Glomerular visceral epithelial cell (primary cell): ENCODE measurements at regions not wholly inside any gene's neighbourhood (a gene's known extent, or its start where the extent isn't known, plus 50 kb on each side); places are given as distances from the start of the nearest gene placed in this dataset.
"Not testable (repeated sequence)": the region's sequence is repeated elsewhere in the genome, so short reads cannot be mapped to it uniquely, and the experiment has no call there.

Experiments
- DNase-seq: peaks from one replicate; pipeline ENCODE4 v3.0.0-alpha.2; 2016; ENCODE audit errors: extremely low spot score

GRCh38 chr6:51302431-51302830, 483.8 kb downstream of the TFAP2B start:
- no peak for DNase-seq

DNA sequence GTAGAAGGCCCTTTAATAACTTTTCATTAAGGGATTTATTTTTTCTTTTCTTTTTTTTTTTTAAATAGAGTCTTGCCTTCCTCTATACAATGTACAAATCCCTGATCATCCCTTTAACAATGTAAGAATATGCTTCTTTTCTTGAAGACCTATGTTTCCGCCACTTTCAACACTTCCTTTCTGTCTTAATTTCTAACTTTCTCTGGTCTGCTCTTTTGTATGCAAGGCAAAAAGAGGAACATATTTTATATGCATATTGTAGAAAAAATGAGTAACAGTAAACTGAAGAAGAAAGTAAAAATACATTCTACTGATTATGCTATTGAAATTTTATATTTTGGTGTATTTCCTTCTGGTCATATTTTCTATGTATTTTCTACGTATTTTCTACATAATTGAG, 484.7 kb downstream of the TFAP2B start:
- DNase-seq, result no peak

DNA sequence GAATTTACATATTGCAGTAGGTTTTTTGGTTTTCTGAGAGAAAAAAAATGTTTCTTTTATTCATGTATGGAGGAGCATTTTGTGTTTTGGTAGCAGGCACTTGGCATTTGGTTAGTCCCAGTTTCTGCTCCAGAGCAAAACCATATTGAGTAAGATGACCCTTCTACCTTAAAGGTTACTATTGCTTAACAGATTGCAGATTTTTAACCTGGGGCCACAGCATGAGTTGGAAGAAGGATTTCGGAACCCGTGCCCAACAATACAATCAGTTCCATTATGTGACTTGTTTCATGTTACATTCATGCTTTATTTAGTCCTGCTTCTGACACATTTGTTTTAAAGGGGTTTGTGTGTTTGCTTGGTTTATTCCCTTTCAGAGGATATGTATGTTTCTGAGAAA, 496.3 kb downstream of the TFAP2B start:
- DNase-seq, result no peak

DNA sequence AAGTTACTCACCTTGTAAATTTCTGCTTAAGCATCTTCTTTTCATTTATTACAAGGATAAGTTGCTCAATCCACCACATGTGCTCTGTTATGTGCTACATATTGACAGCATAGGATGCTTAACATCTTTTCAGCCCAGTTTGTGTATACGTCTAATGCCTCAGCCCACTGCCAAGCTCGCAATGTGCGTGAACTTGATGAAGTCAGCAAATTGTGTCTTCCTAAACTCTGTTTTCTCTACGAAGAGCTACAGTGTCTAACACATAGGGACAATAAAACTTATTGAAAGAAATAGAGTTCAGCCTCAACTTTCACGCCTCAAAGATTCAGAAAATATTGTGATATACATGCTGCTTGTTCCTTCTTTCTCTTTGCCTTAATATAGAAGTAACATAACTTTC, 500.0 kb downstream of the TFAP2B start:
- no peak for DNase-seq

GRCh38 chr6:51321477-51321876, 502.8 kb downstream of the TFAP2B start:
- not testable (repeated sequence) for DNase-seq

GRCh38 chr6:51322505-51322904, 503.8 kb downstream of the TFAP2B start:
- no peak for DNase-seq

GRCh38 chr6:51323056-51323455, 504.4 kb downstream of the TFAP2B start:
- no peak for DNase-seq

- no peak for DNase-seq
These were observed 512.3 kb downstream of the TFAP2B start for GRCh38 chr6:51330971-51331370.

DNA sequence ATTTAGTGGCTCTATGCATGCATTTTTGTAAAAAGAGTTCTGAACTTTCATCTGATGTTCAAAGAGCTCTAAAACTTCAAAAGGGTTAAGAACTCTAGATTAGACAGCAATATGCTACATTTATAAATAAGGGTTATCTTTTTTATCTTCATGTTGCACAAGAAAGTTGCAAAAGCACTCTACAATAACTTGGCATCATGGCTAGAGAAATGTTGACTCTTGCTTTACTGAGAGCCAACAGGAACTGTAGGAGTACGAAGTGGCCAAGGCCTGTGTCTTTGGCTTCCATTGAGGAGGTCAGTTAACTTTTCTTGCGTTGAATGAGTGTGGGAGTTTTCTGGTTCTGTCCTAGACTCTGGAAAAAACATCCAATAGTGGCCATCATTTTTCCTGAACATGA, 516.9 kb downstream of the TFAP2B start:
- DNase-seq, result no peak

DNA sequence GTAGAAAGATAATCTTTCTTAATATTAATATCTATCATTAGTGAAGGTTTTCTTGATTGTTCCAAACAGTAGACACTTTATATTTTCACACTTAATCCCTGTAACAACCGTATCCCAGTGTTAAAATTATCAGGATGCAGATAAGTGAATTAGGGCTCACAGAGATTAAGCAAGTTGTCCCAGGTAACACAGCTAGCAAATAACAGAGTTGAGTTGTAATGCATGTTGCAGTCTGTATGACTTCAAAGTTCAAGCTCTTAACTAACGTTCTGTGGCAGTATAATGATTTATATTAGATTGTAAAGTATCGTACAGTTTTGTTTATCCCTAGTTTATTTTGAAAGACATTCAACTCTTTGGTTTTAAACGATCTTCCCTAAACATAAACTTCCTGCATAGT, 517.5 kb downstream of the TFAP2B start:
- no peak for DNase-seq

- no peak for DNase-seq
These were observed 518.6 kb downstream of the TFAP2B start for GRCh38 chr6:51337277-51337676.

DNA sequence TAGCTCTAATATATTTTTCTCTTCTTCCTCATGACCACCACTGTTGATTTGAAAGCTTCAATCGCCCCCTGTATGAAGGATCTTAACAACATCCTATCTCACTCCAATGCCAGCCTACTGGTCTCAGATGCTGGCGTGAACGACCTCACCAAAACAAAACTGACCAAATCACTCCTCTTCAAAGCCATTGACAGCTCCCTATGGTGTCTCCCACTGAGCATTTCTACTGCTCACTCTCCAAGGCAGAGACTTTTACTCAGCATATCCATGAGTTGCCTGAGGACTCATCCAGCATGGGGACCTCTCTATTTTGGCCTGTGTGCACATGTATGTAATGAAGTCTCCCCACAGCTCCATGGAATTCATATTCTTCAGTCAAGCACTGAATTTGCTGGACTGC, 520.4 kb downstream of the TFAP2B start:
- no peak for DNase-seq

DNA sequence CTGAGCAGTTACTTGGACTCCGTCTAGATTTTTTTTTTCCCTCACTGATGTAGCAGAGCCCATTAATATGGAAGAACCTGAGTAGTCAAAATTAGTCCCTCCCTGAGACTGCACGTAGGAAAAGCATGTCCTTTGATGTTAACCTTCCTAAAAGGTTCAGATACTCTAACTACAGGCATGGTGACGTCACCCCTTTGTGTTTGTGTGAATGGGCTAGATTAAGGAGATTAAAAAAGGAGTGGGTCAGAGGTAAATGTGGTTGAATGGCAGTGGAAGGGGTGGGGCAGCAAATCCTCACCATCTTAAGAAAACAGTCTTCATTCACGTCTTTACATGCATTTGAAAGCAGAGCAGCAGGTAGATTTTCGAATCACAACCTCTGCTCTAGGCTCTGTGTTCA, 521.1 kb downstream of the TFAP2B start:
- no peak for DNase-seq

GRCh38 chr6:51342393-51342792, 523.7 kb downstream of the TFAP2B start:
- DNase-seq, result no peak

GRCh38 chr6:51349857-51350256, 531.2 kb downstream of the TFAP2B start:
- DNase-seq, result no peak

GRCh38 chr6:51350308-51350904, 531.7 kb downstream of the TFAP2B start:
- no peak for DNase-seq

DNA sequence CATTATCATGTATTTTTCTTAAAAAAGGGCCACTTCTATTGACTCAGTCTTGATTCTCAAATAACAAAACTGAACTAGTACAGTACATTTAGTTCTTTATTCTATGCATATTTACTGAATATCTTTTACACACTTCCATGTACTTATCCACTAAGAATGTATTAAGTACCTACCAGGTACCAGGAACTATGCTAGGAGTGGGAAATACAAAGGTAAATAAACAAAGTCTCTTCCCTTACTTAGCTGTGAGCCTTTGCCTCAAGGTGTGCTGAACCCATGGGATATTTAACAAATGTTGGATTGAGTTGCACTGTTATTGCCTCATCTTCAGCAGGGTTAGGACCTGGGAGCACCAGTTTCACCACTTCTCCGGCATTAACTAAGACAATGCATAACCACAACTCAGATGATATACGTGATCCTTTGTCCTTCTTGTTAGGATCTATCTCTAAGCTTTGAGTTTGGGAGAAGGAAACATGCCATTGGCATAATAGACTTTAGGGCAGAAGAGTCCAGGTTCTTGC, 533.9 kb downstream of the TFAP2B start:
- no peak for DNase-seq

DNA sequence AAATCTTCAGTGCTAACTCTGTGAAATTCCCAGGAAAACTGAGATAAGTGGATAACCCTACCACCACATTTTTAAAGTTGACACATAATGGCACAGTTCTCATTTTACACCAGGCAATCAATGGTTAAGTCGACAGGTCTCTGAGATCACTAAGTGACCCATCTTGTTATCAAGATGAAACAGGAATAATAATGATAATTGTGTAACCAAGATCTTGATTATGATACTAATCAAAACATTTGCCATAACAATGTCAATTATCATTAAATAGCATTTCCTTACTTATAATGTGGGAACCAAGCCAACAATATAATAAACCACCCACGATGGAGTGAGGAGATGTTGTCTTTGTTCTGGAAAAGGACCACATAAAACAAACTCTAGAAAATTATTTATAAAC, 541.6 kb downstream of the TFAP2B start:
- no peak for DNase-seq

DNA sequence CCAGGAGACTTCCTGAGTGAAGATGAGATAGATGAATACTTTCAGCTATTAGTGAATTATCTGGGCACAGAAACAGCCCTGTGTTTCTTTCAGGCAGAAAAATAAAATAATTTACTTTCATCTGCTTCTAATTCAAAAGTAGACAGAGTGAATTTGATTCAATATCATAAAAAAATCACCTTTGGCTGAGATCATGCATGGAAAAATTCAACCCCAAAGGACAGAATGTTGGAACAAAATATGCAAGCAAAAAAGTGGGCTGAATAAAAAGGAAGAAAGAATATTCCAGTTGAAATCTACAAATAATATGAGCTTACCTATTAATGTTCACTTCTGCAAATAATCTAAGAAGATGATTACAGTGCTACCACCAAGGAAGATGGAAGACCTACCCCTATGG, 546.9 kb downstream of the TFAP2B start:
- DNase-seq, result no peak

GRCh38 chr6:51369485-51369884, 550.8 kb downstream of the TFAP2B start:
- DNase-seq, result no peak

- DNase-seq, result no peak
These were observed 564.2 kb downstream of the TFAP2B start for GRCh38 chr6:51382847-51383246.

DNA sequence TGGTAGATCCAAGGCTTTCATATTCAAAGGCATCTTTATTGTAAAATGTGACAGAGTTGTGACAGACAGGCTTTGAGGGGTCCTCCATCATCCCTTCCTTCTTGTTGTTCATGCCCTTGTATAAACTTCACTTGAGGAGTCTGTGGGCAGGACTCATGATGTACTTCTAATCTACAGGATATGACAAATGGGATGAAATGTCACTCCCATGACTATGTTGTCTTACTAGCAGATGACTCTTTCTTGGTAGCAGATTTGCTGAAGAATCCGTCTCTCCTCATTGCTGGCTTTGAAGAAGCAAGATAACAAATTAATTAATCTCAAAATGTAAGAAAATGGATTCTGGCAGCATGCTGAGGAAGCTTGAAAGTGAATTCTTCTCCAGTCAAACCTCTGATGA, 566.1 kb downstream of the TFAP2B start:
- DNase-seq, result no peak

DNA sequence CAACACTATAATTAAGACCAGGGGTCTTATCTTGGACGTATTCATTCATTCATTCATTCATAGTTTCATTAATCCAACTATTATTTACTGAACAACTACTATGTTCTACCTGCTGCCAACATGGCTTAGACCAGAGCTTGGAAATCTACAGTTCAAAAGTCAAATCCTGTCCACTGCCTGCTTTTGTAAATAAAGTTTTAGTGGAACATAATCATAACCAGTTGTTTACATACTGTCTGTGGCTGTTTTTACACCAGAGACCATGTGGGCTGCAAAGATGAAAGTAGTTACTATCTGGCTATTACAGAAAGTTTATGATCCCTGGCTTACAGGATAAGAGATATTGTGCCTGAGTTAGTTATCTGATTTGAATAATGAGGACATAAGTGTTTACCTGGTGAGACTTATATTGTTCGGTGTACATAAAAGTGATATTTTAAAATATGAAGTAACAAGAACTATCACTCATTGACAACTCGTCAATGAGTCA, 567.7 kb downstream of the TFAP2B start:
- DNase-seq, result no peak

- no peak for DNase-seq
These were observed 569.2 kb downstream of the TFAP2B start for GRCh38 chr6:51387907-51388306.
